Astrocyte of the spinal cord (primary cell): ENCODE measurements at regions not wholly inside any gene's neighbourhood (a gene's known extent, or its start where the extent isn't known, plus 50 kb on each side); places are given as distances from the start of the nearest gene placed in this dataset.

ENCODE experiments used
- DNase-seq: peaks from one replicate; pipeline ENCODE4 v3.0.0; 2011; ENCODE audit warnings: low read depth, low spot score
- H3K4me3 ChIP-seq: 2 replicates; pipeline ENCODE4 v1.5.1; 2011; ENCODE audit warnings: low read depth, mild to moderate bottlenecking, low read length, moderate library complexity
- CTCF ChIP-seq: IDR thresholded peaks from 2 replicates; pipeline ENCODE4 v1.5.1; 2012; ENCODE audit warnings: low read depth, mild to moderate bottlenecking, low read length, inconsistent platforms
- in situ Hi-C: cut with HindIII; loops from 2 replicates; pipeline ENCODE4 v1.10.0; 2017; ENCODE audit warnings: low sequenced_read_pairs

GRCh38 chr14:66163023-66163422, 323.1 kb upstream of the CCDC196 start:
- DNase-seq = no peak
- no peak for TF ChIP-seq CTCF
- H3K4me3 ChIP-seq = no peak overlapping the region
- in situ Hi-C loops = no loop called here

- no peak for TF ChIP-seq CTCF
- in situ Hi-C loops = no loop called here
- no peak overlapping the region for H3K4me3 ChIP-seq
- no peak for DNase-seq
Observed at GRCh38 chr14:66165337-66165736, 320.8 kb upstream of the CCDC196 start.

GRCh38 chr14:66174453-66174891, 311.7 kb upstream of the CCDC196 start:
- TF ChIP-seq CTCF = no peak
- in situ Hi-C loops = no loop called here
- DNase-seq = no peak
- H3K4me3 ChIP-seq = no peak overlapping the region

GRCh38 chr14:66177935-66178334, 308.2 kb upstream of the CCDC196 start:
- no peak for TF ChIP-seq CTCF
- no peak for DNase-seq
- in situ Hi-C loops = no loop called here
- H3K4me3 ChIP-seq = no peak overlapping the region

GRCh38 chr14:66196670-66197069, 289.5 kb upstream of the CCDC196 start:
- TF ChIP-seq CTCF = no peak
- in situ Hi-C loops = no loop called here
- no peak overlapping the region for H3K4me3 ChIP-seq
- no peak for DNase-seq

GRCh38 chr14:66197276-66197675, 288.9 kb upstream of the CCDC196 start:
- no peak overlapping the region for H3K4me3 ChIP-seq
- in situ Hi-C loops = no loop called here
- no peak for TF ChIP-seq CTCF
- no peak for DNase-seq

- H3K4me3 ChIP-seq = no peak overlapping the region
- in situ Hi-C loops = no loop called here
- TF ChIP-seq CTCF = no peak
- no peak for DNase-seq
Observed at GRCh38 chr14:66206554-66206953, 279.6 kb upstream of the CCDC196 start.
